ENCODE measurements at regions not wholly inside any gene's neighbourhood (a gene's known extent, or its start where the extent isn't known, plus 50 kb on each side); places are given as distances from the start of the nearest gene placed in this dataset.

DNA sequence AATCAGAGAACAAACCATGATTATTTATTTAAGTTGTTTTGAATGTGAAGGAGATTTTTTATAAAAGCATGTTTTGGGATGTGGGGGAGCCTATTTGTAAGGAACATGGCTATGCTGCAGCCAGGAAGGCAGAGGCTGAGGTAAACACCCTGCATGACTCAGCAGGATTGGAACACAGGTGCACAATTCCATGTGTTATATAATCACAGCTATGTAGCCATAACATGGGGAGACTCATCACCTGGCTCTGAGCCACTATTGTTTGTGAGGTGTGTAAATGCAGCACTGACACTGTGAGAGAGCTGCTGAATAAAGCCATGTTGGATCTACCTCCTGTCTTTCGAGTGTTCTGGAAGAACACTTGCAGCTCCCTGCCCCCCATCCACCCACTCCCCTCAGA lies 1009.8 kb downstream of the DNAH5 start:
- DNase-seq (ENCODE audit: low read depth in 1 of 2, low spot score in 2 of 2) (no peak), FAIRE-seq (no peak)
- no peaks in the 10 kb centered on the region for H3K79me2 ChIP-seq (ENCODE audit: control insufficient read depth in 1 of 2, insufficient read depth in 2 of 2, low read length in 2 of 2)
- no peaks in the 10 kb centered on the region for H4K20me1 ChIP-seq (replicated peaks in 1 of 2; ENCODE audit: control insufficient read depth in 1 of 2, insufficient read depth in 2 of 2, low read length in 2 of 2)
- no peak overlapping the region for H2BK120ac ChIP-seq (replicated peaks; ENCODE audit: low read depth, low read length)
- no peak overlapping the region for H3K23ac ChIP-seq (ENCODE audit: insufficient read length)
- no peaks in the 10 kb centered on the region for H3K36me3 ChIP-seq (ENCODE audit: control insufficient read depth in 2 of 4, insufficient read depth in 4 of 4, low read length in 3 of 4)
- no peak overlapping the region for H3K56ac ChIP-seq (replicated peaks; ENCODE audit: insufficient read length, low read depth, low read length)
- H3K79me1 ChIP-seq (ENCODE audit: low read depth, low read length), result no peaks in the 10 kb centered on the region
- H3K18ac ChIP-seq (ENCODE audit: extremely low read depth, low read length), result no peak overlapping the region
- H3K14ac ChIP-seq (ENCODE audit: insufficient read length), result no peak overlapping the region
- H2AK5ac ChIP-seq (ENCODE audit: low read depth, low read length), result no peak overlapping the region
- no peaks in the 10 kb centered on the region for H3K23me2 ChIP-seq (ENCODE audit: low read depth, low read length)
- H2BK12ac ChIP-seq (ENCODE audit: low read depth, low read length), result 0 out of 2 replicates have a peak overlapping the region, but pooled peaks have one; percentile 2
- H3K4ac ChIP-seq (replicated peaks; ENCODE audit: insufficient read length, low read depth, low read length), result no peak overlapping the region
- no peaks in the 10 kb centered on the region for H3K9me3 ChIP-seq (ENCODE audit: insufficient read depth in 2 of 2, low read depth in 1 of 2, low read length in 1 of 2)
- peak overlapping the region; percentile 70; the same call in 1 of the 2 replicates for H2AFZ ChIP-seq (ENCODE audit: low read length)
- H4K8ac ChIP-seq (ENCODE audit: extremely low read depth, insufficient read depth, low read length), result no peak overlapping the region; the same call in 1 of the 2 replicates
- TF ChIP-seq BACH1 (IDR thresholded peaks at IDR 0.05; ENCODE audit: low read length), result peak; percentile 37; the same call in 1 of the 2 replicates
- no peak for TF ChIP-seq RFX5 (IDR thresholded peaks at IDR 0.05; ENCODE audit: borderline replicate concordance, low read depth, low read length)
- H4K91ac ChIP-seq (replicated peaks; ENCODE audit: insufficient read length, low read length), result no peak overlapping the region
- no peak overlapping the region for H4K5ac ChIP-seq (ENCODE audit: insufficient read length, low read depth, low read length)
- H3K27me3 ChIP-seq (replicated peaks in 1 of 4; ENCODE audit: control insufficient read depth in 3 of 4, extremely low read depth in 1 of 4, insufficient read depth in 3 of 4, low read length in 3 of 4), result no peaks in the 10 kb centered on the region
- 0 out of 2 replicates have a peak overlapping the region, but pooled peaks have one; percentile 5 for H2BK5ac ChIP-seq (ENCODE audit: low read depth, low read length)
- H3K9ac ChIP-seq (replicated peaks in 1 of 4; ENCODE audit: extremely low read depth in 1 of 4, low read depth in 3 of 4, low read length in 3 of 4), result no peak overlapping the region
- 90% methylated on average over 1 of the region's 1 CpG; no CpG with 5 or more reads in 1 of the 2 experiments for WGBS, 2 experiments (ENCODE audit: extremely low coverage in 1 of 2, insufficient coverage in 1 of 2, insufficient read length in 1 of 2, insufficient replicate concordance in 2 of 2, low coverage in 1 of 2, low lambda C conversion rate in 2 of 2, missing lambda C conversion rate in 1 of 2)
- H3K4me3 ChIP-seq (ENCODE audit: extremely low read depth in 1 of 4, insufficient read depth in 2 of 4, low read depth in 3 of 4, low read length in 4 of 4), result no peak overlapping the region
- CTCF ChIA-PET (ENCODE audit: partially characterized antibody), result no interaction called here
- H3K4me1 ChIP-seq (replicated peaks in 1 of 4; ENCODE audit: control insufficient read depth in 3 of 4, insufficient read depth in 4 of 4, low read length in 3 of 4), result no peaks in the 10 kb centered on the region
- no peak overlapping the region for H2BK15ac ChIP-seq (ENCODE audit: low read length)
- no peak overlapping the region for H3K4me2 ChIP-seq (ENCODE audit: insufficient read depth in 1 of 2, low read depth in 2 of 2, low read length in 2 of 2)
- no peak overlapping the region for H2BK20ac ChIP-seq (ENCODE audit: low read length)
- POLR2A ChIA-PET (ENCODE audit: partially characterized antibody), result no interaction called here
- H3K27ac ChIP-seq (ENCODE audit: low read depth, low read length), result no peak overlapping the region

All from H1 (cell line).